GM13977 (cell line): ENCODE measurements at regions not wholly inside any gene's neighbourhood (a gene's known extent, or its start where the extent isn't known, plus 50 kb on each side); places are given as distances from the start of the nearest gene placed in this dataset.

Experiments
- DNase-seq: peaks from one replicate; pipeline ENCODE4 v3.0.0; 2012; ENCODE audit warnings: low spot score
- CTCF ChIP-seq: IDR thresholded peaks from 2 replicates; pipeline ENCODE4 v1.5.1; 2012; ENCODE audit warnings: mild to moderate bottlenecking, control low read depth; ENCODE audit not compliant: insufficient read depth; ENCODE audit errors: extremely low read depth, missing control alignments
- in situ Hi-C: fragments of 300-500 bp; cut with MboI; formaldehyde crosslinking; loops from one replicate; pipeline ENCODE4 v1.12.0; 2022; ENCODE audit warnings: low sequenced_read_pairs, low pct_unique_long_range_greater_than_20kb, mixed read lengths, inconsistent platforms; ENCODE audit not compliant: unreplicated experiment

- DNase-seq = no peak
- TF ChIP-seq CTCF = no peak
- in situ Hi-C loops = no loop called here
Measured at GRCh38 chr5:68134669-68135313, 80.8 kb upstream of the PIK3R1 start.

DNA sequence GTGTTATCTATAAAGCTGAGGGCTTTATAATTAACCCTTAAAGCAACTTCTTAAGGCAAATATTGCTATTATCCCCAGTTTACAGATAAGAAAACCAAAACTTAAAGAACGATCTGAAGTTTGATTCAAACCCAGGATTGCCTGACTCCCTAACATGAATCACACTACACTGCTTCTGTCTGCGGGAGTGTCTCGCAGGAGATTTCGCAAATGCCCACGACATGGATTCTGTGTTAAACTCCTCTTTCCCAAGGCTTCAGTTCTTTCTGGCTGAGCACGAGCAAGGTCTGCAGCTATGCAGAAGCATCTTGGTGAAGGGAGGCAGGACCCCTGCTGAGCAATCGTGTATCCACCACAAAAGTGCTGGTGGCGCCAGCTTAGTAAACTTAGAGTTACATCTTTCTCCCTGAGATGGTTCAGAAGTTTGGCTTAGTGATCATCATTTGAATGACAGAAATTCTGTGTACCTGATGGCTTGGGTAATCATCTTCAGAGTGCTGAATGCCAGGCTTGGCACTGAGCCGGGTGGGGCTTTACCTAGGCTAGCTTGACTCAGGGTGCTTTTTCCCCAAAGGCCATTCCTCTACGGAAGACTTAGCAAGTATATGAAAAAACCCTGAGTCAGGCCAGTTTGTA is 81.4 kb upstream of the PIK3R1 start:
- DNase-seq = no peak
- in situ Hi-C loops = no loop called here
- TF ChIP-seq CTCF = no peak

GRCh38 chr5:68130253-68130652 is 85.3 kb upstream of the PIK3R1 start:
- no peak for DNase-seq
- TF ChIP-seq CTCF = no peak
- in situ Hi-C loops = no loop called here

DNA sequence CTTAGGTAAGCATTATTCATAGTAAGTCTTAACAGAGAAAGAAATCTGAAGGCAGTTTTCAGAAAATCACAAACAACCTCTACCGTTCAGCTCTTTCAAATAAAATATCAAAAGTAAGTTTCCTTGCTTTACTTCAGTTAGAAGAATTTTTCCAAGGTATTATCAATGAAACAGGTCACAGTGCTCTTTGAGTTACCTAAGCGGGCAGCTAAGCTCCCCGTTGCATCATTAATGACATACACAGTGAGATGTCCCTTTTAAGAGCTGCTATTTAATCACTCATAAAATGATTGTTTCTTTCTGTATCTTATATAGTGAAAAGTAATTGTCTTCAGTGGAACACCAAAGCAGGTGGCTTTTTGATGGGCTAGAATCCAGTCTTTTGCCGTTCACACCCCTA is 86.2 kb upstream of the PIK3R1 start:
- DNase-seq = no peak
- no peak for TF ChIP-seq CTCF
- in situ Hi-C loops = no loop called here

DNA sequence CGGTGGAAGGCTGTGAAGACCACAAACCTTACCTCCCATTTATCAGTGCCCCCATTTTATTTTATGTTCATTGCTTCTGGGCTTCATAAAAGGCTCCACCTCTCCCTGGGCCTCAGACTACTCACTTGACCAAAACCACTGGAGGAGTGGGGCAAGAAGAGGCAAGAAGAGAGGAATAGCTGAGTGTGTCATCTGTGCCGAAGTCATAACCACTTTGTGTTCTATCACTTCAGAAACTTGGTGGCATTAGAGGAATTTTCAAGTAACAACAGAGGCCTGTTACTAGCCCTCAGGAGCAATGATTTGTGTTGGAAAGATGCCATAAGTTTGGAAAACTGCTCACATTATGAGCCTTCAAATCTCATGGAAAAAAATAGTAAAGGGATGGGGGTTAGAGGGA is 88.7 kb upstream of the PIK3R1 start:
- no peak for TF ChIP-seq CTCF
- DNase-seq = no peak
- in situ Hi-C loops = no loop called here

DNA sequence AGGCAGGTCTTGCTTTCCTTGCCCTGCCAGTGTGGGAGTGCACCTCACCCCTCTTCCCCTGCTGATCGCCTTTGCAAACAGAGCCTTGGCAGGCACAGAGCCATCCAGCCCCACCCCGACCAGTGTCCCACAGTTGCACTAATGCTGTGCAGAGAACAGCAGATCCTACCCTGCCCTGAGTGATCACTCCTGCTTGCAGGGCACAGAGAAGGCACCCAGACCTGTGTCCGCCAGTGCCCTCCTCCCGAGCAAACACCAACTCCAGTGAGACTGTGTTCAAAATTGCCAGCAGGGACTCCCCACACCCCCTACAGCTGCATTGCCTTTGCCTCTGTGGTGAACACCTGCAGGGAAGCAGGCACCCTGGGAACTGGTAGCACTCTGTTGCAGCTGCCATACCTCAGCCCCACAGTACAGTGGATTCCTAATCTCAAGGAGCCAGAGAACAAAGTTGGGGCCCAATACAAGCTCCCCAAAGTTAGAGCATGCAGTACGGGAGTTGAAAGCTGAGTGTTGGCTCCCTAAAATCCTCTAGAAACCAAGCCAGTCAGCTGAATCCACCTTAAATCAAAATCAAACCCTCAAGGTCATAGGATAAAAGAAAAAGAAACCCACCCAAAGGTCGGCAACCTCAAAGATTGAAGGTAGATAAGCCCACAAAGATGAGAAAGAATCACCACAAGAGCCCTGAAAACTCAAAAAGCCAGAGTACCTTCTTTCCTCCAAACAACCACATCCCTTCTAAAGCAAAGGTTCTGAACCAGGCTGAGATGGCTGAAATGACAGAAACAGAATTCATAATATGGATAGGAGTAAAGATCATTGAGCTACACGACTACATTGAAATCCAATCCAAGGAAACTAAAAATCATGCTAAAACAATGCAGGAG is 92.9 kb upstream of the PIK3R1 start:
- TF ChIP-seq CTCF = no peak
- in situ Hi-C loops = no loop called here
- DNase-seq = no peak
